Suprapubic skin (tissue), 4 donors: ENCODE measurements at regions not wholly inside any gene's neighbourhood (a gene's known extent, or its start where the extent isn't known, plus 50 kb on each side); places are given as distances from the start of the nearest gene placed in this dataset.

Experiments used
- DNase-seq, 2 donors: peaks; one replicate each; pipeline ENCODE4 v3.0.0-alpha.2; 2019; ENCODE audit warnings: low spot score in 2 of 2
- H3K27ac ChIP-seq: fragments of 200-600 bp; sonication (generic); one replicate; pipeline ENCODE4 v1.5.1; 2019
- H3K27me3 ChIP-seq: fragments of 200-600 bp; sonication (generic); one replicate; pipeline ENCODE4 v1.5.1; 2019
- H3K36me3 ChIP-seq: fragments of 200-600 bp; sonication (generic); one replicate; pipeline ENCODE4 v1.5.1; 2019
- H3K4me1 ChIP-seq: fragments of 200-600 bp; sonication (generic); one replicate; pipeline ENCODE4 v1.5.1; 2019
- H3K4me3 ChIP-seq: fragments of 200-600 bp; sonication (generic); one replicate; pipeline ENCODE4 v1.5.1; 2019; ENCODE audit warnings: mild to moderate bottlenecking
- H3K9me3 ChIP-seq: fragments of 200-600 bp; sonication (generic); one replicate; pipeline ENCODE4 v1.5.1; 2019
- EP300 ChIP-seq: sonication (generic); formaldehyde crosslinking; IDR thresholded peaks from one replicate; pipeline ENCODE4 v1.6.1; 2017; ENCODE audit warnings: antibody characterized with exemption
- POLR2A ChIP-seq, 2 donors: fragments of 450-650 bp; IDR thresholded peaks; one replicate each; pipeline ENCODE4 v1.6.1; 2017; ENCODE audit warnings: antibody characterized with exemption in 2 of 2, mild to moderate bottlenecking in 2 of 2, moderate library complexity in 2 of 2
- POLR2AphosphoS5 ChIP-seq, 3 donors: sonication (generic); formaldehyde crosslinking; IDR thresholded peaks; one replicate each; pipeline ENCODE4 v1.6.1; 2017; ENCODE audit warnings: antibody characterized with exemption in 3 of 3
- WGBS: methylation state at CpG from one replicate; pipeline ENCODE4 v1.1.5; 2018; 5-methylcytosine and 5-hydroxymethylcytosine counted together
- TF ChIP-seq, protein P1 (sequence below), 2 donors: fragments of 200-600 bp in 1 of 2; fragments of 450-650 bp in 1 of 2; sonication (generic) in 1 of 2; IDR thresholded peaks; one replicate each; pipeline ENCODE4 v1.5.1; 2016 to 2019; ENCODE audit warnings: antibody characterized with exemption in 2 of 2, mild to moderate bottlenecking in 1 of 2, moderate library complexity in 1 of 2

DNA sequence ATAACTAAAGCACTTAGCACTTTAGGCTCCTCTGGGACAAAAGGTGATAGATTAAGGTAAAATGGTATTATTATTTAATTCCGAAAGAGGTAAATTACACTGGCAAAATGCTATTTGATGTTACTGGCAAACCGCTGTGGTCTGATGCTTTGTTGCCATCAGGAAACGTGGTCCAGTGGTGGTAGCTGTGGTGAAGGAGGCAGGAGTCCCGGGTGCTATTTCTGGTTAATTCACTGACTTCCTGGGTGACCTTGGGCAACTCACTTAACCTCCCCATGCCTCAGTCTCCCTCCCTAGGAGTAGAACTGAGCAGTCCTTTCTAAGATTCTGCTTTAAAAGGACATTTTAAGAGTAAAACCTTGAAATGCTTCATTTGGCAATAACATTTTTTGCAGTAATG lies 233.4 kb downstream of the ZPLD1 start:
- Histone ChIP-seq H3K27me3 (peaks cover 3% of the 10 kb centered on the region), H3K36me3 (no peaks in the 10 kb centered on the region), H3K4me1 (no peaks in the 10 kb centered on the region), H3K9me3 (no peaks in the 10 kb centered on the region), H3K4me3 (no peak overlapping the region), H3K27ac (no peak overlapping the region)
- WGBS = 60% methylated on average over 4 of the region's 4 CpGs
- DNase-seq = no peak
- TF ChIP-seq POLR2AphosphoS5 (IDR thresholded peaks at IDR 0.05) = no peak
- TF ChIP-seq, protein P1, sequence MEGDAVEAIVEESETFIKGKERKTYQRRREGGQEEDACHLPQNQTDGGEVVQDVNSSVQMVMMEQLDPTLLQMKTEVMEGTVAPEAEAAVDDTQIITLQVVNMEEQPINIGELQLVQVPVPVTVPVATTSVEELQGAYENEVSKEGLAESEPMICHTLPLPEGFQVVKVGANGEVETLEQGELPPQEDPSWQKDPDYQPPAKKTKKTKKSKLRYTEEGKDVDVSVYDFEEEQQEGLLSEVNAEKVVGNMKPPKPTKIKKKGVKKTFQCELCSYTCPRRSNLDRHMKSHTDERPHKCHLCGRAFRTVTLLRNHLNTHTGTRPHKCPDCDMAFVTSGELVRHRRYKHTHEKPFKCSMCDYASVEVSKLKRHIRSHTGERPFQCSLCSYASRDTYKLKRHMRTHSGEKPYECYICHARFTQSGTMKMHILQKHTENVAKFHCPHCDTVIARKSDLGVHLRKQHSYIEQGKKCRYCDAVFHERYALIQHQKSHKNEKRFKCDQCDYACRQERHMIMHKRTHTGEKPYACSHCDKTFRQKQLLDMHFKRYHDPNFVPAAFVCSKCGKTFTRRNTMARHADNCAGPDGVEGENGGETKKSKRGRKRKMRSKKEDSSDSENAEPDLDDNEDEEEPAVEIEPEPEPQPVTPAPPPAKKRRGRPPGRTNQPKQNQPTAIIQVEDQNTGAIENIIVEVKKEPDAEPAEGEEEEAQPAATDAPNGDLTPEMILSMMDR (IDR thresholded peaks at IDR 0.05) = no peak
- TF ChIP-seq POLR2A (IDR thresholded peaks at IDR 0.05) = no peak

DNA sequence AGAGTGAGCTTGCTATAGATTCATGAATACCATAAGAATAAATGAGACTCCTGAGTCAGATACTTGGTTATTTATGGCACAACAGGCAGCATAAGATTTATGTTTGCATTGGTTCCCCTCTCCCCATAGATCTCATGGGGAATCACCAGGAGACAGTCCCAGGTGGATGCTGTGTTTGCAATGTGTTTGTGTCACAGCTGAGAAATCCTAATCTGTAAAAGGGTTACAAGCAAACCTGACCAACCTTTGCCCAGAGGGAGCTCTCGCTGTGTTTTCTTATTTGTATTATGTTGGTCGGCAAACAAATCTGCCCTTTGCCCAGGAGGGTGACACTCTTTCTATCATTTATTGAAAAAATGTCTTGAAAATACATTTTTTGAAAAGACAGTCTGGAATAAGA lies 236.2 kb downstream of the ZPLD1 start:
- no peak overlapping the region for H3K27ac ChIP-seq
- peaks cover 3% of the 10 kb centered on the region for H3K27me3 ChIP-seq
- peaks cover 6% of the 10 kb centered on the region for H3K4me1 ChIP-seq
- TF ChIP-seq, protein P1 (IDR thresholded peaks at IDR 0.05) = no peak
- TF ChIP-seq POLR2AphosphoS5 (IDR thresholded peaks at IDR 0.05) (no peak), EP300 (no peak)
- WGBS = 78% methylated on average over 2 of the region's 2 CpGs
- no peaks in the 10 kb centered on the region for H3K36me3 ChIP-seq
- DNase-seq = no peak
- H3K9me3 ChIP-seq = no peaks in the 10 kb centered on the region
- no peak overlapping the region for H3K4me3 ChIP-seq

DNA sequence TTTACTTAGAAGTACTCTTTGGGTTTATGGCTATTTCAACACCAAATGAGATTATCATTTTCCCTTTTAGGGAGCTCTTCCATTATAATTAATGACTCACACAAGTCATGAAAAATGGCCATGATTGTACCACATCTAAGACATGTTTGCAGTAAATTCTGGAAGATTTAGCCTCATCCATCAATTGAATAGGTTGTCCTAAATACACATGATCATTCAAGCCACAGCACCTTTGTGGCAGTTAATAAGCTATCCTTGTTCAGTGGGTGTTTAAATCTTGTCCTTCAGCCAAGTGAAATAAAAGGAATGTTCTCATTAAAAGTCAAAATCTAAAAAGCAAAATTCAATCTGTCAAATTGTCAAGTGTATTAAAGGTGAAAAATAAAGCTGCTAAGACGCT lies 237.5 kb downstream of the ZPLD1 start:
- Histone ChIP-seq H3K4me1 (peaks cover 6% of the 10 kb centered on the region), H3K9me3 (no peaks in the 10 kb centered on the region), H3K27me3 (peaks cover 3% of the 10 kb centered on the region), H3K36me3 (no peaks in the 10 kb centered on the region), H3K27ac (no peak overlapping the region), H3K4me3 (no peak overlapping the region)
- TF ChIP-seq, protein P1 (IDR thresholded peaks at IDR 0.05) = no peak
- TF ChIP-seq EP300 = no peak
- no peak for DNase-seq
- WGBS = 61% methylated on average over 1 of the region's 1 CpG

DNA sequence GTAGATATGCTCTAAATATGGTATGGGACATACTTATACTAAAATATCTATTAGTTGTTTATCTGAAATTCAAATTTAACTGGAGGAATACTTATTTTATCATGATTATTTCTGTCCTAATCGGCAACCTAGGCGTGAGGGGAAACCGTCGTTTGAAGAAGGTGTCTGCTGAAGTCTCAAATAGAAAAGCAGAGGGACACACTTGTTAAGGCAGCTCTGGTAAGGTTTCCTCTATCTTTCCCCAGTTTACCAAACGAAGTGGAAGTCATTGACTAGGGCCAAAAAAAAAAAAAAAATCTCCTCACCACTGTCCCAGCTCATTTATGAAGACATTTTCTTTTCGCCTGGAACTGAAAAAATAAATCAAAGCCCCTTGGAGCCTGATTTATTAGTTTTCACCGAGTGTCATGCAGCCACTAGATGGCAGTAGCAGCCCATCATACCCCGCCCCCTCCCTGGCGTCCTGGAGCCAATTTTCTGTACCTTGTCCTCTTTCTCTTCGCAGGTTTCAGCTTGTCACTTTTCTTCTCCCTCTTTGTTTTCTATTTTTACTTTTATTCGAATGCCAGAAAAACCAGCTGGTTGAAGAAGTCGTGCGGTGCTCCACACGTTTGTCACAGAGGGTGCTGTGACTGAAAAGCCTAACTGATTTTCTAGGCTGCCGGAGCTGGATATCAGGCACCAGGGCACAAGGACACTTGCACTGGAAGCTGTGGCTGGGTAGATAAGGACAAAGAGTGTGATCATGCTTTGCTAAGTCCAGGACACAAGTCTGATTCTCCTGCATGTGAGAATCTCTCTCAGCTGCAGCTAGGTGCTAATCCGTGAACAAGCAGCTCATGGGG lies 238.7 kb downstream of the ZPLD1 start:
- Histone ChIP-seq H3K36me3 (no peaks in the 10 kb centered on the region), H3K4me3 (no peak overlapping the region)
- WGBS = 10% methylated on average over 16 of the region's 16 CpGs

DNA sequence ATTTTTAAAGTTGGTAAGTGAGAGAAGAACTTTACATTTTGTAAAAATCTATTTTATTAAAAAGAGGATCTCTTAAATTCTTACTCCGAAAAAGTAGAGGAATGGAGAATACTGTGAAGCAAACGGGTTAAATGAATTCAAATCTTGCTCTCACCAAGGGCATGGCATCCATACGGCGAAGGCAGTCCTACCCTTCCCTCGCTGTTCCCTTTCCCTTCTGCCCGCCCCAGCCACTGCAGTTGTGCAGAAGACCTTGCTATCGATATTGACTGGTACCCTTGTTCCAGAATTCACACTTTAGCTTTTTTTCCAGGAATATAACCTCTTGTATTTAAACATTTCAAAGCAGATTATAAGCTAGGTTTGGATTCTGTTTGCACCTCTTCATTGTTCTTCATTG lies 239.5 kb downstream of the ZPLD1 start:
- TF ChIP-seq EP300 (no peak), POLR2AphosphoS5 (IDR thresholded peaks at IDR 0.05) (no peak), POLR2A (IDR thresholded peaks at IDR 0.05) (no peak)
- TF ChIP-seq, protein P1 (IDR thresholded peaks at IDR 0.05) = no peak
- no peak overlapping the region for H3K27ac ChIP-seq
- H3K27me3 ChIP-seq = peaks cover 3% of the 10 kb centered on the region
- H3K4me1 ChIP-seq = peaks cover 6% of the 10 kb centered on the region
- H3K4me3 ChIP-seq = no peak overlapping the region
- H3K36me3 ChIP-seq = no peaks in the 10 kb centered on the region
- WGBS = 89% methylated on average over 7 of the region's 7 CpGs
- no peak for DNase-seq
- H3K9me3 ChIP-seq = no peaks in the 10 kb centered on the region

More for the DNA sequence above, 238.7 kb downstream of the ZPLD1 start:
- Histone ChIP-seq H3K9me3 (no peaks in the 10 kb centered on the region), H3K27me3 (peaks cover 3% of the 10 kb centered on the region), H3K4me1 (peaks cover 6% of the 10 kb centered on the region), H3K27ac (no peak overlapping the region)
- TF ChIP-seq EP300 = no peak
- TF ChIP-seq, protein P1 (IDR thresholded peaks at IDR 0.05) = peak in 1 of 2 donors; percentile 62
- no peak for TF ChIP-seq POLR2A (IDR thresholded peaks at IDR 0.05)
- no peak for TF ChIP-seq POLR2AphosphoS5 (IDR thresholded peaks at IDR 0.05)
- DNase-seq = no peak
